ENCODE measurements at regions not wholly inside any gene's neighbourhood (a gene's known extent, or its start where the extent isn't known, plus 50 kb on each side); places are given as distances from the start of the nearest gene placed in this dataset.

- TF ChIP-seq RAD21 (IDR thresholded peaks at IDR 0.05) (no peak), JUND (IDR thresholded peaks at IDR 0.05) (no peak), CTCF (IDR thresholded peaks at IDR 0.05; ENCODE audit: low read depth, low read length, missing input control) (no peak), EGR1 (IDR thresholded peaks at IDR 0.05; ENCODE audit: low read depth in 2 of 2) (no peak), MAX (IDR thresholded peaks at IDR 0.05) (no peak)
Measured at GRCh38 chr3:80550174-80550573, 782.4 kb upstream of the ROBO1 start.
